ENCODE measurements at regions not wholly inside any gene's neighbourhood (a gene's known extent, or its start where the extent isn't known, plus 50 kb on each side); places are given as distances from the start of the nearest gene placed in this dataset.

DNA sequence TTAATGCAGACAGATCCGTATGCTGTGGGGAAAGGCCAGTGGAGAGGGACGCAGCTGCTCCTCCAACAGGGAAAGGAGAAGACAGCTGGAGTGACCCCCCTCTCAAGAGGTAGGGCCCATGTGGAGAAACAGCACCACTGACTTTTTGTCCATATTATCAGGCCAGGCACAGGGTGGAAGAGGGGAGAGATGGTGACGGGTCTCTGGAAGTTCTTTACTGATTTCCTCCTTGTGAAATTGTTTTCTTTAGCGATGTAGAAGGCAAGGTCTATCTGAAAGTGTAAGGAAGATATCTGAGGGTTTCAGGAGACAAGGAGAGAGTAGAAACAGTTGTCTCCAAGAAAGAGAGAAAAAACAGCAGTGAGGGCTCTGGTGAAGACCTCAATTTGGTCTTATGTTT is 338.8 kb downstream of the VPS13C start:
- H3K27ac ChIP-seq, result no peak overlapping the region
- no peak for TF ChIP-seq POLR2A (IDR thresholded peaks at IDR 0.05)
- TF ChIP-seq, protein P1, sequence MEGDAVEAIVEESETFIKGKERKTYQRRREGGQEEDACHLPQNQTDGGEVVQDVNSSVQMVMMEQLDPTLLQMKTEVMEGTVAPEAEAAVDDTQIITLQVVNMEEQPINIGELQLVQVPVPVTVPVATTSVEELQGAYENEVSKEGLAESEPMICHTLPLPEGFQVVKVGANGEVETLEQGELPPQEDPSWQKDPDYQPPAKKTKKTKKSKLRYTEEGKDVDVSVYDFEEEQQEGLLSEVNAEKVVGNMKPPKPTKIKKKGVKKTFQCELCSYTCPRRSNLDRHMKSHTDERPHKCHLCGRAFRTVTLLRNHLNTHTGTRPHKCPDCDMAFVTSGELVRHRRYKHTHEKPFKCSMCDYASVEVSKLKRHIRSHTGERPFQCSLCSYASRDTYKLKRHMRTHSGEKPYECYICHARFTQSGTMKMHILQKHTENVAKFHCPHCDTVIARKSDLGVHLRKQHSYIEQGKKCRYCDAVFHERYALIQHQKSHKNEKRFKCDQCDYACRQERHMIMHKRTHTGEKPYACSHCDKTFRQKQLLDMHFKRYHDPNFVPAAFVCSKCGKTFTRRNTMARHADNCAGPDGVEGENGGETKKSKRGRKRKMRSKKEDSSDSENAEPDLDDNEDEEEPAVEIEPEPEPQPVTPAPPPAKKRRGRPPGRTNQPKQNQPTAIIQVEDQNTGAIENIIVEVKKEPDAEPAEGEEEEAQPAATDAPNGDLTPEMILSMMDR (IDR thresholded peaks at IDR 0.05), result no peak
- H3K27me3 ChIP-seq, result no peaks in the 10 kb centered on the region
- no peak for DNase-seq
- H3K9me3 ChIP-seq, result no peaks in the 10 kb centered on the region
- whole genome bisulfite sequencing, 2 donors, result 93 to 97% methylated on average over 4 of the region's 4 CpGs
- intact Hi-C loops (cut with DNase I; ENCODE audit: low total_unique reads), result no loop called here
- no peaks in the 10 kb centered on the region for H3K4me1 ChIP-seq
- no peak overlapping the region for H3K4me3 ChIP-seq
- H3K36me3 ChIP-seq (ENCODE audit: low read depth, missing control alignments), result no peaks in the 10 kb centered on the region

DNA sequence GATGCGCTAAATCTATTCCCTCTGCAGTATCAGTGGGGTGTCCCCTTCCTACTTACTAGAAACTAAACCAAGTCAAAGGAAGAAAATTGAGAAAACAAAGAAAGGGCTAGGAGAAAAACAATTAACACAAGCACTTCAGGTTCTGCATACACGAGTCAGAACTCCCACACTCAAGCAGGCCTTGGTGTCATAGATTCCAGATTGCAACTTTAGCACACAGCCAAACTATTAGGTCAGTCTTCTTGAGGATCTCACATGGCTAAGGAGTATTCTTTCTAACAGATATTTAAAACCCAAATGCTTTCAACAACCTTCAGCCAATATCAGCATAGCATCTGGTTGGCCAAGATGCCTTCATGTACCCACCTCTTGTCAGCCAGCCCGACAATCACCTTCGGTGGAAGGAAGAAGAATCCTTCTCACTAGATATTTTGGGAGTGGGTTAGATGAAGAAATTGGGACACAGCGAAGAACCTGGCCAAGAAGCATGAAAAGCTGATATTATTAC is 340.0 kb downstream of the VPS13C start:
- no peak for DNase-seq
- 79 to 84% methylated on average over 5 of the region's 5 CpGs for WGBS, 2 donors
- Histone ChIP-seq H3K36me3 (ENCODE audit: low read depth, missing control alignments) (no peaks in the 10 kb centered on the region), H3K27ac (no peak overlapping the region), H3K9me3 (no peaks in the 10 kb centered on the region), H3K4me1 (no peaks in the 10 kb centered on the region), H3K4me3 (no peak overlapping the region), H3K27me3 (no peaks in the 10 kb centered on the region)
- TF ChIP-seq POLR2A (IDR thresholded peaks at IDR 0.05), result no peak
- TF ChIP-seq, protein P1 (IDR thresholded peaks at IDR 0.05), result no peak
- intact Hi-C loops (cut with DNase I; ENCODE audit: low total_unique reads), result no loop called here

DNA sequence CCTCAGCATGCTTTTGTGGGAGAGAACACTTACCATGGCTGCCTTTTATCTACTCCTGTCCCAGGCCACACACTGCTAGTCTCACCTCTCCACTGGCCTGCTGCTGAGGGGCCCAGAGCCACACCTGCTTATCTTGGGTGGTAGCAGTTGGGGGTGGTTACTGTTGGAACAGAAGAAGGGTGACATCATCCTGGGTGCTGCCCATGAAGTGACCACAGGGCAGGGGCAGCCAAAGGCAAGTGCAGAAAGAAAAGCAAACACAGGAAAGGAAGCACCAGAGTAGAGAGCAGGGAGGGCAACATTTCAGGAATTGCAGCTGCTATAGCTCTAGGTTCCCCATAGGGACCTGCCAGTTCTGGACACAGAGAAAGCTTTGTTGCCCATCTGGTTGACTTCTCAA is 345.2 kb downstream of the VPS13C start:
- intact Hi-C loops (cut with DNase I; ENCODE audit: low total_unique reads), result no loop called here
- TF ChIP-seq POLR2A (IDR thresholded peaks at IDR 0.05), result no peak
- TF ChIP-seq, protein P1 (IDR thresholded peaks at IDR 0.05), result no peak
- Histone ChIP-seq H3K27ac (no peak overlapping the region), H3K27me3 (no peaks in the 10 kb centered on the region), H3K36me3 (ENCODE audit: low read depth, missing control alignments) (no peaks in the 10 kb centered on the region), H3K4me1 (no peaks in the 10 kb centered on the region), H3K4me3 (no peak overlapping the region), H3K9me3 (no peaks in the 10 kb centered on the region)
- DNase-seq, result no peak

DNA sequence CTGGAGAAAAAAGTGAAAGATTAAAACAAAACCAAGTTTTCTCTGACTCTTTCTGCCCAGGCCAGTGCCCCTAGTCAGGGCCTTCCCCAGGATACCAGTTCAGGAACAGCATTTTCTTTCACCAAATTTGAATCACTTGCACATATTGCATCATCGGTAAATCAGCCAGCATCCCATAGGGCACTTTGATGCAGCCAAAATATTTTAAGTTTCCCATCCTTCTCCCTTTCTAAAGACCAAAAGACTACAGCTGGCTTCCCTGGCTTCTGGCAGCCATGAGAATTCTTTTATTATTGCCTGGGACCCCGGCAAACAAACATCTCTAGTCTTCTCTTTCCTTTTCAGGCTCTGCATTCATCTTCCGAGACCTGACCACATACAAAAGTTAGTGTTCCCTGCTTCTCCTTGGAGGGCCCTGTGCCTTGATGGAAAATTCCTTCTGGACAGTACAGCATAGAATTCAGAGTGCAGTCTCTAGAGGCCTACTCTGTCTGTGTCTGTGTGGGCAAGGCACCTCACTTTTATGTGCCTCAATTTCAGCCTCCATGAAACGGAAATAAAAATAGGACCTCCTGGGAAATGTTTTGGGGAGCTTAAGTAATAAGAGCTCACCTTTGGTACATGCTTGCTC is 348.0 kb downstream of the VPS13C start:
- Histone ChIP-seq H3K36me3 (ENCODE audit: low read depth, missing control alignments) (no peaks in the 10 kb centered on the region), H3K27ac (no peak overlapping the region), H3K4me3 (no peak overlapping the region), H3K4me1 (no peaks in the 10 kb centered on the region), H3K9me3 (no peaks in the 10 kb centered on the region), H3K27me3 (no peaks in the 10 kb centered on the region)
- TF ChIP-seq POLR2A (IDR thresholded peaks at IDR 0.05), result no peak
- TF ChIP-seq, protein P1 (IDR thresholded peaks at IDR 0.05), result no peak
- no peak for DNase-seq
- 79 to 89% methylated on average over 4 of the region's 4 CpGs for WGBS, 2 donors
- intact Hi-C loops (cut with DNase I; ENCODE audit: low total_unique reads), result no loop called here
